K562 (cell line): ENCODE measurements at regions not wholly inside any gene's neighbourhood (a gene's known extent, or its start where the extent isn't known, plus 50 kb on each side); places are given as distances from the start of the nearest gene placed in this dataset.

Experiments used
- CTCF ChIP-seq, 3 experiments: IDR thresholded peaks in 2 of 3; conservative IDR thresholded peaks in 1 of 3; 2 replicates each; pipeline ENCODE4 v1.5.1; 2011 to 2012; ENCODE audit warnings: low read length in 3 of 3, mild to moderate bottlenecking in 3 of 3, control low read depth in 2 of 3, improper control_type of control experiment in 1 of 3, inconsistent platforms in 1 of 3, low read depth in 1 of 3, mixed read lengths in 1 of 3, moderate library complexity in 1 of 3; ENCODE audit not compliant: insufficient read depth in 2 of 3
- POLR2A ChIP-seq: fragments of 450-650 bp; conservative IDR thresholded peaks from 2 replicates; pipeline ENCODE4 v1.6.1; 2016
- SMARCE1 ChIP-seq: fragments of 450-650 bp; IDR thresholded peaks from 2 replicates; pipeline ENCODE4 v1.7.1; 2016; ENCODE audit warnings: mild to moderate bottlenecking
- SRSF1 ChIP-seq: fragments of 200-400 bp; formaldehyde crosslinking; IDR thresholded peaks from 2 replicates; pipeline ENCODE4 v1.6.1; 2017; ENCODE audit warnings: mild to moderate bottlenecking, low read depth, low read length, moderate library complexity
- ZNF507 ChIP-seq: conservative IDR thresholded peaks from 2 replicates; pipeline ENCODE4 v1.6.1; 2017; ENCODE audit warnings: missing genetic modification characterization, missing compliant biosample characterization
- ZNF830 ChIP-seq: fragments of 250-450 bp; sonication (Bioruptor Pico); IDR thresholded peaks from 2 replicates; pipeline ENCODE4 v1.5.0; 2021; ENCODE audit warnings: mild to moderate bottlenecking

GRCh38 chr14:58780605-58781004 lies 142.8 kb downstream of the DACT1 start:
- TF ChIP-seq ZNF830 (CRISPR knock-in tag) (no peak), SRSF1 (no peak), POLR2A (no peak), CTCF (IDR thresholded peaks at IDR 0.05 in 2 of 3, conservative IDR thresholded peaks at IDR 0.05 in 1 of 3; ENCODE audit: insufficient read depth in 2 of 3, low read depth in 1 of 3, low read length in 3 of 3) (no peak), ZNF507 (tag) (no peak), SMARCE1 (no peak)
